H9 (cell line): ENCODE measurements at regions not wholly inside any gene's neighbourhood (a gene's known extent, or its start where the extent isn't known, plus 50 kb on each side); places are given as distances from the start of the nearest gene placed in this dataset.

ENCODE experiments used
- DNase-seq: peaks from one replicate; pipeline ENCODE4 v3.0.0-alpha.2; 2017
- H2AFZ ChIP-seq: one replicate; pipeline ENCODE4 v1.6.1; 2013; ENCODE audit warnings: mild to moderate bottlenecking, low read length, control low read depth, moderate library complexity
- H2AK5ac ChIP-seq: 2 replicates; pipeline ENCODE4 v1.6.1; 2013; ENCODE audit warnings: low read length, control low read depth, mixed read lengths; ENCODE audit not compliant: insufficient read length
- H2BK120ac ChIP-seq: one replicate; pipeline ENCODE4 v1.6.1; 2013; ENCODE audit warnings: low read depth, mild to moderate bottlenecking, low read length, control low read depth, inconsistent platforms; ENCODE audit not compliant: poor library complexity, severe bottlenecking
- H2BK12ac ChIP-seq: 2 replicates; pipeline ENCODE4 v1.6.1; 2013; ENCODE audit warnings: low read length, control low read depth, mixed read lengths, low read depth; ENCODE audit not compliant: insufficient read length
- H2BK15ac ChIP-seq: 2 replicates; pipeline ENCODE4 v1.6.1; 2013; ENCODE audit warnings: low read depth, low read length, control low read depth
- H2BK20ac ChIP-seq: one replicate; pipeline ENCODE4 v1.6.1; 2013; ENCODE audit warnings: low read depth, mild to moderate bottlenecking, low read length, control low read depth, inconsistent platforms; ENCODE audit not compliant: poor library complexity, severe bottlenecking
- H2BK5ac ChIP-seq: 2 replicates; pipeline ENCODE4 v1.6.1; 2013; ENCODE audit warnings: low read length, control low read depth, mixed read lengths; ENCODE audit not compliant: insufficient read length
- H3K14ac ChIP-seq: 2 replicates; pipeline ENCODE4 v1.6.1; 2013; ENCODE audit warnings: low read length, control low read depth; ENCODE audit not compliant: insufficient read depth
- H3K18ac ChIP-seq: 2 replicates; pipeline ENCODE4 v1.6.1; 2013; ENCODE audit warnings: low read depth, mild to moderate bottlenecking, mixed read lengths, low read length, control low read depth; ENCODE audit not compliant: insufficient read length
- H3K23ac ChIP-seq: 2 replicates; pipeline ENCODE4 v1.6.1; 2013; ENCODE audit warnings: low read length, control low read depth, mixed read lengths, low read depth; ENCODE audit not compliant: insufficient read length
- H3K23me2 ChIP-seq: 2 replicates; pipeline ENCODE4 v1.6.1; 2013; ENCODE audit warnings: low read depth, mild to moderate bottlenecking, mixed read lengths, low read length, control low read depth; ENCODE audit not compliant: insufficient read length, poor library complexity, severe bottlenecking
- H3K27ac ChIP-seq: 2 replicates; pipeline ENCODE4 v1.5.1; 2013; ENCODE audit warnings: low read length, control low read depth, mixed read lengths, low read depth; ENCODE audit not compliant: insufficient read length
- H3K27me3 ChIP-seq: 2 replicates; pipeline ENCODE4 v1.6.1; 2013; ENCODE audit warnings: low read length, control low read depth, inconsistent platforms; ENCODE audit not compliant: insufficient read depth
- H3K4ac ChIP-seq: 2 replicates; pipeline ENCODE4 v1.6.1; 2013; ENCODE audit warnings: low read depth, mild to moderate bottlenecking, control low read depth, inconsistent platforms, low read length, moderate library complexity
- H3K4me1 ChIP-seq: 2 replicates; pipeline ENCODE4 v1.6.1; 2013; ENCODE audit warnings: low read length, control low read depth, inconsistent platforms; ENCODE audit not compliant: insufficient read depth
- H3K4me2 ChIP-seq: 2 replicates; pipeline ENCODE4 v1.6.1; 2013; ENCODE audit warnings: low read length, control low read depth, mixed read lengths; ENCODE audit not compliant: insufficient read length, insufficient read depth
- H3K56ac ChIP-seq: 2 replicates; pipeline ENCODE4 v1.6.1; 2013; ENCODE audit warnings: low read depth, mild to moderate bottlenecking, mixed read lengths, low read length, control low read depth; ENCODE audit not compliant: insufficient read length
- H3K79me1 ChIP-seq: 2 replicates; pipeline ENCODE4 v1.6.1; 2013; ENCODE audit warnings: low read depth, mild to moderate bottlenecking, moderate library complexity, low read length, control low read depth, inconsistent platforms; ENCODE audit not compliant: insufficient read depth, poor library complexity, severe bottlenecking
- H3K79me2 ChIP-seq: 2 replicates; pipeline ENCODE4 v1.6.1; 2013; ENCODE audit warnings: low read length, control low read depth, inconsistent platforms; ENCODE audit not compliant: insufficient read depth
- H3K9ac ChIP-seq: 2 replicates; pipeline ENCODE4 v1.6.1; 2013; ENCODE audit warnings: low read length, control low read depth, mixed read lengths; ENCODE audit not compliant: insufficient read length; ENCODE audit errors: extremely low read depth
- H3K9me3 ChIP-seq: one replicate; pipeline ENCODE4 v1.6.1; 2013; ENCODE audit warnings: low read depth, low read length, inconsistent platforms; ENCODE audit not compliant: control insufficient read depth
- H3T11ph ChIP-seq: one replicate; pipeline ENCODE4 v1.6.1; 2013; ENCODE audit warnings: mild to moderate bottlenecking, low read length, control low read depth, inconsistent platforms
- H4K20me1 ChIP-seq: one replicate; pipeline ENCODE4 v1.6.1; 2013; ENCODE audit not compliant: control insufficient read depth, insufficient read length, insufficient read depth
- H4K5ac ChIP-seq: 2 replicates; pipeline ENCODE4 v1.6.1; 2013; ENCODE audit warnings: low read depth, mild to moderate bottlenecking, mixed read lengths, low read length, control low read depth; ENCODE audit not compliant: insufficient read length
- H4K8ac ChIP-seq: replicated peaks from 2 replicates; pipeline ENCODE4 v1.6.1; 2013; ENCODE audit warnings: low read length, control low read depth, mixed read lengths, low read depth; ENCODE audit not compliant: insufficient read length
- H4K91ac ChIP-seq: 2 replicates; pipeline ENCODE4 v1.6.1; 2013; ENCODE audit warnings: low read depth, mild to moderate bottlenecking, moderate library complexity, mixed read lengths, low read length, control low read depth; ENCODE audit not compliant: insufficient read length
- H3K27ac Mint-ChIP-seq, 3 experiments: 2 replicates in 2 of 3; 3 replicates in 1 of 3; pipeline ENCODE4 v1.8.0; 2020 to 2021; ENCODE audit warnings: mixed read lengths in 3 of 3, mild to moderate bottlenecking in 1 of 3, moderate library complexity in 1 of 3
- H3K27me3 Mint-ChIP-seq: 2 replicates; pipeline ENCODE4 v1.8.0; 2021; ENCODE audit warnings: low read depth, mild to moderate bottlenecking, moderate library complexity, mixed read lengths
- H3K36me3 Mint-ChIP-seq, 3 experiments: 2 replicates in 2 of 3; 3 replicates in 1 of 3; pipeline ENCODE4 v1.8.0; 2020 to 2021; ENCODE audit warnings: low read depth in 3 of 3, mixed read lengths in 3 of 3; ENCODE audit not compliant: insufficient read depth in 1 of 3
- H3K4me1 Mint-ChIP-seq, 2 experiments: 2 replicates each; pipeline ENCODE4 v1.8.0; 2020; ENCODE audit warnings: mixed read lengths in 2 of 2
- H3K4me3 Mint-ChIP-seq, 2 experiments: 2 replicates in 1 of 2; 3 replicates in 1 of 2; pipeline ENCODE4 v1.8.0; 2020 to 2021; ENCODE audit warnings: mild to moderate bottlenecking in 2 of 2, mixed read lengths in 2 of 2, moderate library complexity in 1 of 2
- H3K9me3 Mint-ChIP-seq, 2 experiments: 2 replicates in 1 of 2; 3 replicates in 1 of 2; pipeline ENCODE4 v1.8.0; 2020; ENCODE audit warnings: mild to moderate bottlenecking in 2 of 2, mixed read lengths in 2 of 2, moderate library complexity in 1 of 2
- WGBS: extraction: QIAGEN DNeasy Blood & Tissue Kit; methylation state at CpG from one replicate; pipeline ENCODE4 v1.1.7; 2013; ENCODE audit warnings: missing lambda C conversion rate, low lambda C conversion rate, mixed read lengths; ENCODE audit not compliant: insufficient read length; ENCODE audit errors: extremely low coverage; 5-methylcytosine and 5-hydroxymethylcytosine counted together
- TF ChIP-seq, protein P1 (sequence below): fragments of 200-600 bp; sonication (generic); conservative IDR thresholded peaks from 3 replicates; pipeline ENCODE4 v1.8.0; 2021; ENCODE audit warnings: antibody characterized with exemption, mild to moderate bottlenecking

DNA sequence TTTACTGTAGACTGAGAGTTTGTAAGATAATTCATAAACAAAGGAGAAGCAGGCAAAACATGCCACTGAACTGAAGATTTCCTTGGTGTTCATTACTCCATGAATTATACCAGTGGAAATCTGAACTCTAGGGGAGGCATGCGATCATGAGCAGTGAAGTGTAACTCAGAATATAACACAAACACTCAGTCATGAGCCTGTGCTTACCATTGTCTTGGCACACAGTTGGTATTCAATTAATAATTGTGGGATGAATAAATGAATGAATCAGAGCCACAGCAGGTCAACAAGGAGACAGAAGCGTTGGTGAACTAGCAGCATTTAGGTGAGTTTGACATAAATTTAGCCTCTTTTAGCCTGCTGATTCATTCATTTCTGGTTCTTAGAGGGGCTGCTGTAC, 263.5 kb upstream of the DKK2 start:
- no CpG with 5 or more reads among the region's 2 CpGs for WGBS
- Histone ChIP-seq H4K91ac (no peak overlapping the region), H3K79me2 (no peaks in the 10 kb centered on the region), H3K9ac (no peak overlapping the region), H2BK5ac (no peak overlapping the region), H4K20me1 (no peaks in the 10 kb centered on the region), H2BK15ac (no peak overlapping the region; the same call in 1 of the 2 replicates), H3K27me3 (no peaks in the 10 kb centered on the region), H3K23me2 (no peaks in the 10 kb centered on the region), H3K23ac (no peak overlapping the region), H3K27ac (no peak overlapping the region), H3K9me3 (no peaks in the 10 kb centered on the region), H2AK5ac (no peak overlapping the region), H3K56ac (no peak overlapping the region), H3T11ph (no peak overlapping the region), H2AFZ (no peak overlapping the region), H2BK120ac (no peak overlapping the region), H3K4me2 (no peak overlapping the region), H3K4ac (no peak overlapping the region), H2BK12ac (no peak overlapping the region), H3K4me1 (no peaks in the 10 kb centered on the region), H3K14ac (no peak overlapping the region), H4K8ac (no peak overlapping the region), H3K18ac (no peak overlapping the region), H3K79me1 (no peaks in the 10 kb centered on the region), H4K5ac (no peak overlapping the region), H2BK20ac (no peak overlapping the region)
- Mint-ChIP-seq H3K27me3 (peaks cover 1% of the 10 kb centered on the region; the same call in 1 of the 2 replicates), H3K27ac (no peak overlapping the region), H3K36me3 (peaks cover 8 to 9% (median 8%) of the 10 kb centered on the region in 3 experiments), H3K4me1 (no peaks in the 10 kb centered on the region), H3K9me3 (peaks cover 10% of the 10 kb centered on the region in 2 experiments), H3K4me3 (no peak overlapping the region)
- TF ChIP-seq, protein P1, sequence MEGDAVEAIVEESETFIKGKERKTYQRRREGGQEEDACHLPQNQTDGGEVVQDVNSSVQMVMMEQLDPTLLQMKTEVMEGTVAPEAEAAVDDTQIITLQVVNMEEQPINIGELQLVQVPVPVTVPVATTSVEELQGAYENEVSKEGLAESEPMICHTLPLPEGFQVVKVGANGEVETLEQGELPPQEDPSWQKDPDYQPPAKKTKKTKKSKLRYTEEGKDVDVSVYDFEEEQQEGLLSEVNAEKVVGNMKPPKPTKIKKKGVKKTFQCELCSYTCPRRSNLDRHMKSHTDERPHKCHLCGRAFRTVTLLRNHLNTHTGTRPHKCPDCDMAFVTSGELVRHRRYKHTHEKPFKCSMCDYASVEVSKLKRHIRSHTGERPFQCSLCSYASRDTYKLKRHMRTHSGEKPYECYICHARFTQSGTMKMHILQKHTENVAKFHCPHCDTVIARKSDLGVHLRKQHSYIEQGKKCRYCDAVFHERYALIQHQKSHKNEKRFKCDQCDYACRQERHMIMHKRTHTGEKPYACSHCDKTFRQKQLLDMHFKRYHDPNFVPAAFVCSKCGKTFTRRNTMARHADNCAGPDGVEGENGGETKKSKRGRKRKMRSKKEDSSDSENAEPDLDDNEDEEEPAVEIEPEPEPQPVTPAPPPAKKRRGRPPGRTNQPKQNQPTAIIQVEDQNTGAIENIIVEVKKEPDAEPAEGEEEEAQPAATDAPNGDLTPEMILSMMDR, result no peak
- DNase-seq, result no peak
